Panc1 (cell line): ENCODE measurements at regions not wholly inside any gene's neighbourhood (a gene's known extent, or its start where the extent isn't known, plus 50 kb on each side); places are given as distances from the start of the nearest gene placed in this dataset.

Source experiments
- ATAC-seq: fragments of 200-7000 bp; cut with Tn5 transposase; 2 replicates; pipeline ENCODE4 v1.9.1; 2020; ENCODE audit warnings: mild to moderate bottlenecking, moderate library complexity
- BruUV-seq: library from RNA; stranded (reverse); fragments of 400-500 nt; replicated peaks from 2 replicates; lab custom pipeline; 2021; lab: Mats Ljungman, UMichigan
- CTCF ChIA-PET: fragments of 300-600 bp; sonication (Branson Sonifier 250); formaldehyde crosslinking; loops from one replicate; lab custom pipeline; 2022; ENCODE audit warnings: antibody characterized with exemption; lab: Charles Lee
- POLR2A ChIA-PET: fragments of 300-600 bp; sonication (Branson Sonifier 250); formaldehyde crosslinking; loops from one replicate; lab custom pipeline; 2022; ENCODE audit warnings: antibody characterized with exemption; lab: Charles Lee
- DNase-seq: peaks from one replicate; pipeline ENCODE4 v3.0.0-alpha.2; 2010; ENCODE audit warnings: low read depth, low spot score
- H3K27ac ChIP-seq: 2 replicates; pipeline ENCODE4 v1.5.1; 2011; ENCODE audit warnings: mild to moderate bottlenecking, low read length, inconsistent platforms
- H3K27me3 ChIP-seq: fragments of 200-500 bp; sonication (Bioruptor generic); 2 replicates; pipeline ENCODE4 v1.6.0; 2014; ENCODE audit warnings: low read length, inconsistent platforms; ENCODE audit not compliant: control insufficient read depth, insufficient read depth
- H3K36me3 ChIP-seq: fragments of 200-500 bp; sonication (Bioruptor generic); 2 replicates; pipeline ENCODE4 v1.5.1; 2014; ENCODE audit warnings: inconsistent platforms, mild to moderate bottlenecking, low read length, moderate library complexity; ENCODE audit not compliant: control insufficient read depth, insufficient read depth
- H3K4me1 ChIP-seq: 2 replicates; pipeline ENCODE4 v1.5.1; 2011; ENCODE audit warnings: inconsistent platforms, mild to moderate bottlenecking, low read length, moderate library complexity; ENCODE audit not compliant: control insufficient read depth, insufficient read depth
- H3K4me3 ChIP-seq, 2 experiments: 2 replicates each; pipeline ENCODE4 v1.5.1; 2011 to 2012; ENCODE audit warnings: low read depth in 2 of 2, low read length in 2 of 2, mild to moderate bottlenecking in 2 of 2, inconsistent platforms in 1 of 2, moderate library complexity in 1 of 2
- H3K9me3 ChIP-seq: fragments of 200-500 bp; sonication (Bioruptor generic); 2 replicates; pipeline ENCODE4 v1.5.1; 2014; ENCODE audit warnings: low read depth, mild to moderate bottlenecking, inconsistent platforms, low read length, moderate library complexity; ENCODE audit not compliant: control insufficient read depth, insufficient read depth
- CTCF ChIP-seq: fragments of 450-650 bp; IDR thresholded peaks from 2 replicates; pipeline ENCODE4 v1.5.1; 2017; ENCODE audit warnings: mild to moderate bottlenecking
- POLR2AphosphoS5 ChIP-seq: IDR thresholded peaks from 2 replicates; pipeline ENCODE4 v1.6.1; 2012; ENCODE audit warnings: mild to moderate bottlenecking, low read depth, low read length, moderate library complexity
- REST ChIP-seq, 2 experiments: IDR thresholded peaks; 2 replicates each; pipeline ENCODE4 v1.6.1; 2011 to 2012; ENCODE audit warnings: low read depth in 2 of 2, control low read depth in 1 of 2, low read length in 1 of 2, mild to moderate bottlenecking in 1 of 2, moderate library complexity in 1 of 2; ENCODE audit not compliant: insufficient read depth in 1 of 2
- SIN3A ChIP-seq: IDR thresholded peaks from 2 replicates; pipeline ENCODE4 v1.6.1; 2012; ENCODE audit warnings: low read depth, mild to moderate bottlenecking, low read length, moderate library complexity, borderline replicate concordance; ENCODE audit not compliant: insufficient read depth
- TCF7L2 ChIP-seq: IDR thresholded peaks from 2 replicates; pipeline ENCODE4 v1.6.1; 2011; ENCODE audit warnings: mild to moderate bottlenecking, low read depth, low read length, inconsistent platforms
- in situ Hi-C: cut with HindIII; loops from 2 replicates; pipeline ENCODE4 v1.10.0; 2016; ENCODE audit warnings: low sequenced_read_pairs, low pct_unique_long_range_greater_than_20kb
- intact Hi-C: fragments of 100-400 bp; cut with micrococcal nuclease; formaldehyde crosslinking; loops from one replicate; pipeline ENCODE4 v1.10.0; 2022; ENCODE audit not compliant: unreplicated experiment

DNA sequence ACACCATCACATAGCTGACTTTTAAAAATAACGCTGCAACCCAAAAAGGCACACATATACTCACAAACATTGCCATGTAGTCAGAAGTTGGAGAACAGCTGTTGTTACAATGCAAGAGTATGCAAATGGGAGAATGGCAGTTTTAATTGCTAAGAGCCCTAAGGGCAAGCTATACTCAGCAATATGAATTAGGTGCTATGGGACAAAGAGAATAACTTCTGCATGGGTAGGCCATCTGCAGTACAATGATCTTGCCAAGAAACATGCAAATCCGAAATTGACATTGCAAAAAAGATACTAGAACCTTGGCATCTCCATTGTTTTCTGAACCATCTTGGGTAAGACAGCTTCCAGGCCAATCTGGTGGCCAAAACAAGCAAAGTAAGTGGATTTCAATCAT, 697.8 kb downstream of the LRRIQ3 start:
- ATAC-seq: no peak
- Histone ChIP-seq H3K4me1 (no peaks in the 10 kb centered on the region), H3K27ac (no peak overlapping the region), H3K9me3 (no peaks in the 10 kb centered on the region), H3K36me3 (no peaks in the 10 kb centered on the region), H3K4me3 (no peak overlapping the region), H3K27me3 (no peaks in the 10 kb centered on the region)
- POLR2A ChIA-PET: no interaction called here
- CTCF ChIA-PET: no interaction called here
- no TSS peak for BruUV-seq
- in situ Hi-C loops: no loop called here
- intact Hi-C loops: no loop called here
- no peak for TF ChIP-seq TCF7L2
- TF ChIP-seq SIN3A: no peak
- no peak for TF ChIP-seq CTCF
- TF ChIP-seq REST (IDR thresholded peaks at IDR 0.05; ENCODE audit: insufficient read depth in 1 of 2, low read depth in 2 of 2, low read length in 1 of 2): no peak
- no peak for TF ChIP-seq POLR2AphosphoS5
- no peak for DNase-seq

- no peaks in the 10 kb centered on the region for H3K9me3 ChIP-seq
- no TSS peak for BruUV-seq
- CTCF ChIA-PET: no interaction called here
- in situ Hi-C loops: no loop called here
- no peaks in the 10 kb centered on the region for H3K36me3 ChIP-seq
- ATAC-seq (no peak), DNase-seq (no peak)
- H3K27me3 ChIP-seq: no peaks in the 10 kb centered on the region
- H3K4me3 ChIP-seq: no peak overlapping the region
- no peaks in the 10 kb centered on the region for H3K4me1 ChIP-seq
- intact Hi-C loops: no loop called here
- POLR2A ChIA-PET: no interaction called here
- H3K27ac ChIP-seq: no peak overlapping the region
- TF ChIP-seq CTCF (no peak), TCF7L2 (no peak)
Observed at GRCh38 chr1:73499671-73500070, 698.3 kb downstream of the LRRIQ3 start.

GRCh38 chr1:73491621-73492020, 706.4 kb downstream of the LRRIQ3 start:
- no peak for DNase-seq
- ChIA-PET CTCF (no interaction called here), POLR2A (no interaction called here)
- Histone ChIP-seq H3K4me1 (no peaks in the 10 kb centered on the region), H3K9me3 (peaks cover 3% of the 10 kb centered on the region; the same call in 1 of the 2 replicates), H3K27me3 (no peaks in the 10 kb centered on the region), H3K27ac (no peak overlapping the region), H3K4me3 (no peak overlapping the region), H3K36me3 (no peaks in the 10 kb centered on the region)
- BruUV-seq: no TSS peak
- TF ChIP-seq REST (IDR thresholded peaks at IDR 0.05; ENCODE audit: insufficient read depth in 1 of 2, low read depth in 2 of 2, low read length in 1 of 2) (no peak), SIN3A (no peak), CTCF (no peak), POLR2AphosphoS5 (no peak), TCF7L2 (no peak)
- no peak for ATAC-seq
- in situ Hi-C loops: no loop called here
- intact Hi-C loops: no loop called here
